HepG2 (cell line): ENCODE measurements at regions not wholly inside any gene's neighbourhood (a gene's known extent, or its start where the extent isn't known, plus 50 kb on each side); places are given as distances from the start of the nearest gene placed in this dataset.
"Not testable (repeated sequence)": the region's sequence is repeated elsewhere in the genome, so short reads cannot be mapped to it uniquely, and the experiment has no call there.

Experiments used
- ATAC-seq: fragments of 200-7000 bp; cut with Tn5 transposase; 3 replicates; pipeline ENCODE4 v1.9.1; 2020; ENCODE audit warnings: mild to moderate bottlenecking, moderate library complexity
- BruUV-seq: library from RNA; stranded (reverse); fragments of 400-500 nt; replicated peaks from 2 replicates; lab custom pipeline; 2021; lab: Mats Ljungman, UMichigan
- CTCF ChIA-PET: fragments of 300-600 bp; formaldehyde crosslinking; extraction: SDS; loops from one replicate; lab custom pipeline; 2021; ENCODE audit warnings: low total read pairs, inconsistent platforms, low intra/inter-chr PET ratio; lab: Yijun Ruan, JAX
- POLR2A ChIA-PET: fragments of 350-600 bp; sonication (Branson Sonifier 250); formaldehyde crosslinking; loops from one replicate; lab custom pipeline; 2020; ENCODE audit warnings: antibody characterized with exemption, inconsistent platforms; lab: Yijun Ruan, JAX
- DNase-seq: peaks from one replicate; pipeline ENCODE4 v3.0.0-alpha.2; 2015; ENCODE audit warnings: low spot score
- FAIRE-seq: peaks from 3 replicates; lab custom pipeline; 2011; peaks lifted over from hg19 to GRCh38; lab: Jason Lieb, UNC
- H2AFZ ChIP-seq: one replicate; pipeline ENCODE4 v1.6.1; 2011; ENCODE audit warnings: low read length, inconsistent platforms
- H3K27ac ChIP-seq: fragments of 300-600 bp; 3 replicates; pipeline ENCODE4 v1.8.0; 2011; ENCODE audit warnings: mixed run types, mild to moderate bottlenecking, mixed read lengths, low read length, inconsistent platforms; ENCODE audit not compliant: insufficient read depth; ENCODE audit errors: extremely low read length
- H3K27me3 ChIP-seq, 2 experiments: fragments of 200-600 bp in 1 of 2; 2 replicates in 1 of 2; 3 replicates in 1 of 2; pipeline versions ENCODE4 v1.6.0 to v1.8.0; 2011; ENCODE audit warnings: low read length in 2 of 2, mild to moderate bottlenecking in 2 of 2, moderate library complexity in 2 of 2, inconsistent platforms in 1 of 2; ENCODE audit not compliant: insufficient read depth in 2 of 2, control insufficient read depth in 1 of 2
- H3K36me3 ChIP-seq, 2 experiments: fragments of 200-600 bp in 1 of 2; replicated peaks in 1 of 2; 2 replicates in 1 of 2; 3 replicates in 1 of 2; pipeline versions ENCODE4 v1.5.1 to v1.8.0; 2011; ENCODE audit warnings: low read length in 2 of 2, inconsistent platforms in 1 of 2; ENCODE audit not compliant: insufficient read depth in 2 of 2, control insufficient read depth in 1 of 2
- H3K4me1 ChIP-seq: 2 replicates; pipeline ENCODE4 v1.5.1; 2012; ENCODE audit warnings: low read length, inconsistent platforms; ENCODE audit not compliant: insufficient read depth
- H3K4me2 ChIP-seq: 2 replicates; pipeline ENCODE4 v1.6.0; 2011; ENCODE audit warnings: low read depth, low read length, inconsistent platforms
- H3K4me3 ChIP-seq, 3 experiments: fragments of 200-600 bp in 1 of 3; sonication (generic), shearing (Covaris generic) in 1 of 3; replicated peaks in 1 of 3; 2 replicates each; pipeline ENCODE4 v1.5.1; 2011 to 2016; ENCODE audit warnings: low read length in 3 of 3, inconsistent platforms in 2 of 3, low read depth in 2 of 3, mild to moderate bottlenecking in 2 of 3, control low read depth in 1 of 3, mixed read lengths in 1 of 3; ENCODE audit not compliant: insufficient read depth in 1 of 3
- H3K79me2 ChIP-seq: one replicate; pipeline ENCODE4 v1.6.1; 2011; ENCODE audit warnings: low read length, inconsistent platforms; ENCODE audit not compliant: insufficient read depth
- H3K9ac ChIP-seq: 2 replicates; pipeline ENCODE4 v1.6.0; 2011; ENCODE audit warnings: mild to moderate bottlenecking, low read depth, low read length, inconsistent platforms; ENCODE audit not compliant: insufficient read depth
- H3K9me3 ChIP-seq: 2 replicates; pipeline ENCODE4 v1.5.1; 2012; ENCODE audit warnings: mild to moderate bottlenecking, low read length
- H4K20me1 ChIP-seq: 2 replicates; pipeline ENCODE4 v1.6.0; 2011; ENCODE audit warnings: inconsistent platforms, mild to moderate bottlenecking, low read length, moderate library complexity; ENCODE audit not compliant: insufficient read depth
- WGBS: methylation state at CpG from one replicate; pipeline ENCODE4 v1.1.6; 2017; ENCODE audit warnings: low lambda C conversion rate; 5-methylcytosine and 5-hydroxymethylcytosine counted together
- in situ Hi-C: cut with HindIII; loops from 2 replicates; pipeline ENCODE4 v1.10.0; 2017; ENCODE audit warnings: low pct_unique_long_range_greater_than_20kb; ENCODE audit not compliant: extremely low pct_ligation_motif_present
- intact Hi-C: fragments of 100-400 bp; cut with micrococcal nuclease; formaldehyde crosslinking; loops from one replicate; pipeline ENCODE4 v1.10.0; 2022; ENCODE audit not compliant: unreplicated experiment

DNA sequence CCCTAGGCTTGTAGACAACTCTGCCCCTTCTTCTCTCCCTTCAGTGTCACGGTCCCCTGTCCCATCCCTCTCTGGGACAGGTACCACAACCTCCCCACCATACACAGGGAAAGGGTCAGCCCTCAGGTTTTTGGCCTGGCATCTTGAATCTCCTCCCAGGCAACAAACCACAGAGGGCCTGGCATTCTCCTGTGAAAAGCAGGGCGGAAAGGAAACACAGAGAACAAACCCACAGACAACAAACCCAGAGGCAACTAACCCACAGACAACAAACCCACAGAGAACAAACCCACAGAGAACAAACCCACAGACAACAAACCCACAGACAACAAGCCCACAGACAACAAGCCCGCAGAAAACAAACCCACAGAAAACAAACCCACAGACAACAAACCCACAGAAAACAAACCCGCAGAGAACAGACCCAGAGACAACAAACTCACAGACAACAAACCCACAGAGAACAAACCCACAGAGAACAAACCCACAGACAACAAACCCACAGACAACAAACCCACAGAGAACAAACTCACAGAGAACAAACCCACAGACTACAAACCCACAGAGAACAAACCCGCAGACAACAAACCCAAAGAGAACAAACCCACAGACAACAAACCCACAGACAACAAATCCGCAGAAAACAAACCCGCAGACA is 2745.9 kb upstream of the TPTE start:
- H3K4me3 ChIP-seq, CTCF ChIA-PET, H3K27me3 ChIP-seq, ATAC-seq, H3K79me2 ChIP-seq, H3K36me3 ChIP-seq, FAIRE-seq, H3K9ac ChIP-seq, H4K20me1 ChIP-seq, in situ Hi-C loops, POLR2A ChIA-PET, H3K4me1 ChIP-seq, H3K9me3 ChIP-seq, intact Hi-C loops, H2AFZ ChIP-seq, H3K4me2 ChIP-seq, H3K27ac ChIP-seq, DNase-seq, BruUV-seq: not testable (repeated sequence)
- 89% methylated on average over 6 of the region's 7 CpGs for WGBS

DNA sequence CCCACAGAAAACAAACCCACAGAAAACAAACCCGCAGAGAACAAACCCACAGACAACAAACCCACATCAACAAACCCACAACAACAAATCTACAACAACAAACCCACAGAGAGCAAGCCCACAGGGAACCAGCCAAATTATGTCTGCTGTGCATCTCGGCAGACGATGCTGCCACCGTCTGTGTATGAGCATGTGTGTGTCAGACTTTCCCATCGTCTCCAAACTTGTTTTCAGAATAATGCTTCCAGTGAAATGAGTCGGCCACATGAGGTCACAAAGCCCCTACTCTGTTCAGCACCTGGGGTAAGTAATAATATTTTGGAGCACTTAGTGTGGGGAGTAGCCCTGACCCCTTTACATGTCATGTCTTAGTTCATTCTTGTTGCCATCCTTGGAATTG is 2745.3 kb upstream of the TPTE start:
- CTCF ChIA-PET, H3K9ac ChIP-seq, H3K4me3 ChIP-seq, in situ Hi-C loops, H3K27ac ChIP-seq, POLR2A ChIA-PET, H3K4me1 ChIP-seq, H3K36me3 ChIP-seq, H2AFZ ChIP-seq, DNase-seq, BruUV-seq, intact Hi-C loops, H3K9me3 ChIP-seq, ATAC-seq, H3K4me2 ChIP-seq, H4K20me1 ChIP-seq, H3K79me2 ChIP-seq, H3K27me3 ChIP-seq, FAIRE-seq: not testable (repeated sequence)
- no CpG with 5 or more reads among the region's 6 CpGs for WGBS

DNA sequence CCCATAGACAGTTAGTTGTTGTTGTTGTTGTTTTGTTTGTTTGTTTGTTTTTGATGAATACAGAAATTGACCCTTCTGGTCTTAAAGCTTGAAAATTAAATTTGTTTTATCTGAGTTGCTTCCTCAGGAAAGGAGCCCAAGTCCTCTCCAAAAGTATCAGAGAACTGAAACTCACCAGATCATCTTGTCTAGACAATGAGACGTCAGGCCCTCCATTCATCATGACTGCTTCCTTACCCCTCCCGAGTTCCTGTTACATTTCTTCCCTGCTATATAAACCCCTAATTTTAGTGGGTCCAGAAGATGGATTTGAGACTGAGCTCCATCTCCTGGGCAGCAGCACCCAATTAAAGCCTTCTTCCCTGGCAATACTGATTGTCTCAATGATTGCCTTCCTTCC is 2744.8 kb upstream of the TPTE start:
- H3K4me3 ChIP-seq, H3K4me2 ChIP-seq, DNase-seq, POLR2A ChIA-PET, intact Hi-C loops, H3K9ac ChIP-seq, H4K20me1 ChIP-seq, H3K36me3 ChIP-seq, H3K4me1 ChIP-seq, H2AFZ ChIP-seq, ATAC-seq, FAIRE-seq, H3K27me3 ChIP-seq, BruUV-seq, H3K9me3 ChIP-seq, in situ Hi-C loops, CTCF ChIA-PET, H3K79me2 ChIP-seq, H3K27ac ChIP-seq: not testable (repeated sequence)
- WGBS: no CpG with 5 or more reads among the region's 2 CpGs

DNA sequence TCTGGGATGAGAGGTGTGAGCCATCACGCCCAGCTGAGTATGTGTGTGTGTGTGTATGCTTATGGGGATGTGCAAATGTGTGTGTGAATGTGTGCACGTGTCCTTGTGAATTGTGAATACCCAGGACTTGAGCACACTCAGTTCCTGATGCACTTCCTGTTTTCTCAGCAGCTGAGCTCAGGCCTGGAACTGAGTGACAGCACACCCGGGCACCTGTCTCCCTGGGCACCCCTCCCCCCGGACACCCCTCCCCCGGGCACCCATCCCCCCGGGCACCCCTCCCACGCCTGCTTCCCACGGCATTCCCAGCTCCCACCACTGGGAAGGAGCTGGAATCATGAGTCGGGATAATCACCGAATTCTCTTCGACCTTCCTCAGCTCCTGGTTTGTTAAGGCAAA is 2744.1 kb upstream of the TPTE start:
- 12% methylated on average over 7 of the region's 11 CpGs for WGBS
- H3K4me1 ChIP-seq, H3K4me2 ChIP-seq, H3K79me2 ChIP-seq, H3K36me3 ChIP-seq, H4K20me1 ChIP-seq, intact Hi-C loops, DNase-seq, FAIRE-seq, H3K9ac ChIP-seq, CTCF ChIA-PET, ATAC-seq, in situ Hi-C loops, H2AFZ ChIP-seq, H3K27ac ChIP-seq, H3K4me3 ChIP-seq, BruUV-seq, POLR2A ChIA-PET, H3K9me3 ChIP-seq, H3K27me3 ChIP-seq: not testable (repeated sequence)
